Ishikawa (cell line): ENCODE measurements at regions not wholly inside any gene's neighbourhood (a gene's known extent, or its start where the extent isn't known, plus 50 kb on each side); places are given as distances from the start of the nearest gene placed in this dataset.

Experiments
- CEBPB ChIP-seq: IDR thresholded peaks from 2 replicates; pipeline ENCODE4 v1.6.1; 2012
- CREB1 ChIP-seq: IDR thresholded peaks from 2 replicates; pipeline ENCODE4 v1.6.1; 2012; ENCODE audit warnings: low read depth
- EGR1 ChIP-seq: IDR thresholded peaks from 2 replicates; pipeline ENCODE4 v1.6.1; 2012
- EP300 ChIP-seq: IDR thresholded peaks from 2 replicates; pipeline ENCODE4 v1.6.1; 2012; ENCODE audit warnings: borderline replicate concordance
- FOXM1 ChIP-seq: IDR thresholded peaks from 2 replicates; pipeline ENCODE4 v1.6.1; 2012; ENCODE audit warnings: low read depth, borderline replicate concordance
- NFIC ChIP-seq: IDR thresholded peaks from 2 replicates; pipeline ENCODE4 v1.6.1; 2012
- RAD21 ChIP-seq: IDR thresholded peaks from 2 replicates; pipeline ENCODE4 v1.6.1; 2012; ENCODE audit warnings: low read depth
- TAF1 ChIP-seq: IDR thresholded peaks from 2 replicates; pipeline ENCODE4 v1.6.1; 2012; ENCODE audit warnings: low read depth, mild to moderate bottlenecking
- TCF12 ChIP-seq: IDR thresholded peaks from 2 replicates; pipeline ENCODE4 v1.6.1; 2012; ENCODE audit warnings: low read depth
- TEAD4 ChIP-seq: IDR thresholded peaks from 2 replicates; pipeline ENCODE4 v1.6.1; 2012
- USF1 ChIP-seq: IDR thresholded peaks from 2 replicates; pipeline ENCODE4 v1.6.1; 2012
- YY1 ChIP-seq: IDR thresholded peaks from 2 replicates; pipeline ENCODE4 v1.6.1; 2012; ENCODE audit warnings: low read depth
- ZBTB7A ChIP-seq: IDR thresholded peaks from 2 replicates; pipeline ENCODE4 v1.6.1; 2012; ENCODE audit warnings: low read depth
- TF ChIP-seq, protein P1 (sequence below): IDR thresholded peaks from 2 replicates; pipeline ENCODE4 v1.6.1; 2012
- TF ChIP-seq, protein P2 (sequence below): IDR thresholded peaks from 2 replicates; pipeline ENCODE4 v1.6.1; 2012; ENCODE audit warnings: low read depth, mild to moderate bottlenecking

- TF ChIP-seq EP300 (no peak), EGR1 (no peak), YY1 (no peak), TAF1 (no peak), RAD21 (no peak), NFIC (no peak), TEAD4 (no peak), FOXM1 (no peak), ZBTB7A (no peak), TCF12 (no peak), CEBPB (no peak), CREB1 (no peak), USF1 (no peak)
- TF ChIP-seq, protein P1, sequence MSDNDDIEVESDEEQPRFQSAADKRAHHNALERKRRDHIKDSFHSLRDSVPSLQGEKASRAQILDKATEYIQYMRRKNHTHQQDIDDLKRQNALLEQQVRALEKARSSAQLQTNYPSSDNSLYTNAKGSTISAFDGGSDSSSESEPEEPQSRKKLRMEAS, result no peak
- TF ChIP-seq, protein P2, sequence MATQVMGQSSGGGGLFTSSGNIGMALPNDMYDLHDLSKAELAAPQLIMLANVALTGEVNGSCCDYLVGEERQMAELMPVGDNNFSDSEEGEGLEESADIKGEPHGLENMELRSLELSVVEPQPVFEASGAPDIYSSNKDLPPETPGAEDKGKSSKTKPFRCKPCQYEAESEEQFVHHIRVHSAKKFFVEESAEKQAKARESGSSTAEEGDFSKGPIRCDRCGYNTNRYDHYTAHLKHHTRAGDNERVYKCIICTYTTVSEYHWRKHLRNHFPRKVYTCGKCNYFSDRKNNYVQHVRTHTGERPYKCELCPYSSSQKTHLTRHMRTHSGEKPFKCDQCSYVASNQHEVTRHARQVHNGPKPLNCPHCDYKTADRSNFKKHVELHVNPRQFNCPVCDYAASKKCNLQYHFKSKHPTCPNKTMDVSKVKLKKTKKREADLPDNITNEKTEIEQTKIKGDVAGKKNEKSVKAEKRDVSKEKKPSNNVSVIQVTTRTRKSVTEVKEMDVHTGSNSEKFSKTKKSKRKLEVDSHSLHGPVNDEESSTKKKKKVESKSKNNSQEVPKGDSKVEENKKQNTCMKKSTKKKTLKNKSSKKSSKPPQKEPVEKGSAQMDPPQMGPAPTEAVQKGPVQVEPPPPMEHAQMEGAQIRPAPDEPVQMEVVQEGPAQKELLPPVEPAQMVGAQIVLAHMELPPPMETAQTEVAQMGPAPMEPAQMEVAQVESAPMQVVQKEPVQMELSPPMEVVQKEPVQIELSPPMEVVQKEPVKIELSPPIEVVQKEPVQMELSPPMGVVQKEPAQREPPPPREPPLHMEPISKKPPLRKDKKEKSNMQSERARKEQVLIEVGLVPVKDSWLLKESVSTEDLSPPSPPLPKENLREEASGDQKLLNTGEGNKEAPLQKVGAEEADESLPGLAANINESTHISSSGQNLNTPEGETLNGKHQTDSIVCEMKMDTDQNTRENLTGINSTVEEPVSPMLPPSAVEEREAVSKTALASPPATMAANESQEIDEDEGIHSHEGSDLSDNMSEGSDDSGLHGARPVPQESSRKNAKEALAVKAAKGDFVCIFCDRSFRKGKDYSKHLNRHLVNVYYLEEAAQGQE, result no peak
Measured at GRCh38 chr1:185674201-185674600, 60.0 kb upstream of the HMCN1 start.

GRCh38 chr1:185672719-185673360 is 61.4 kb upstream of the HMCN1 start:
- TF ChIP-seq CEBPB (no peak), TAF1 (no peak), NFIC (no peak), TCF12 (no peak), CREB1 (no peak), TEAD4 (no peak), RAD21 (no peak), USF1 (no peak), FOXM1 (no peak), ZBTB7A (no peak)

DNA sequence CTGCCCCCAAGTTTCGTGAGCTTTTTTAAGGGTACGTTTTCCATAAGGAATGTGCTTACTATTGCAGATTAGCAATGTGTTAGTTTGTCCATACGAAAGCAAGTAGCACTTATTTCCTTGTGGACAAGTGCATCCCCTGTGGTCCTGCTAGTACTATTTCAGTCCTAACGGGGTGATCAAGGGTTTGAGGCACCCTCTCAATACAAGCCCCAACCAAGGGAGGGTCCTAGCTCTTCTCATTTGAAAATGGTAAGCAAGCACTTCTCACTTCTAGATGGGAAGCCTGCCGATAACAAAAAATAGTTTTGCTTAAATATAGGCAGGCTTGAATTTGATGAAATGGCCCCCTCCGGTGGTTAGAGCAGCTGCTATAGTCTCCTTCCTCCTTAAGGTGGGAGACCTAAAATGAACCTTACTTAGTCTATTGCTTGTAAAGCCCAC is 64.0 kb upstream of the HMCN1 start:
- TF ChIP-seq EGR1 (no peak), RAD21 (peak; percentile 67)

DNA sequence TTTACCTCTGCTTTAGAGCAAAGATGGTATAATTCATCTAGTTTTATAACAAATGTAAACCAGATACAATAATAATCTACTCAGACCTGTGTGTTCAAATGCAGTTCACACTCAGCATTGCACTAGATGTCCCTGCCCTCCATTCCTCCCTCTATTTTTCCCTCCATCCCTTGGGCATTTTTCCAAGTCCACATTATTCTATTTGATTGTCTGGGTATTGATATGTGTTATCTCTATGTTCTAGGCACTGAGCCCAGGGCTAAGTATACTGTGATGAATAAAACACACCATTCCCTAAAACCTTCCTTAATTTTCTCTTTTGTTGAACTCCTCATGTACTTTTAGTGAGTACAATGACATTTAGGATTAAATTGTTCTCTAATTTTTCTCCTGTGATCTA is 66.2 kb upstream of the HMCN1 start:
- TF ChIP-seq TCF12, result no peak
- TF ChIP-seq CEBPB, result no peak
- TF ChIP-seq CREB1, result no peak
- TF ChIP-seq USF1, result no peak
- TF ChIP-seq EP300, result no peak
- no peak for TF ChIP-seq TEAD4
- TF ChIP-seq, protein P1, result no peak
- TF ChIP-seq TAF1, result no peak
- TF ChIP-seq, protein P2, result no peak
- TF ChIP-seq NFIC, result no peak
- no peak for TF ChIP-seq EGR1
- TF ChIP-seq RAD21, result no peak
- no peak for TF ChIP-seq ZBTB7A
- TF ChIP-seq YY1, result no peak
- TF ChIP-seq FOXM1, result no peak

DNA sequence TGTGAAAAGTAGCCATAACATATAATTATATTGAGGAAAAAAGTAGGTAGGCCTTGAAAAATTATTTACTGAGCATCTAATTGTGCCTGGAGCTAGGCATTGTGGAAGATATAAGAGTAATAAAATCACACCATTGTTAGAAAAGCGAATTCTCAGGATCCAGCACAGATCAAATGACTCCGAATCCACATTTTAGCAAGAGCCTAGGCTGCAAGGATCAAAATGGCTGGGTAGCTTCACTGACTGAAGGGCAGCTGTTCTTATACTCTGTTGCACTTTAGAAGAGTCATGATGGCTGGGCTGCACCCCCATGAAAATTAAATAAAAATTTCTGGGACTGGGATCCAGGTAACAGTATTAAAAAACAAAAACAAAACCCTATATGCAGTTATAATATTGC is 67.6 kb upstream of the HMCN1 start:
- TF ChIP-seq TCF12, result no peak
- TF ChIP-seq FOXM1, result no peak
- no peak for TF ChIP-seq EGR1
- TF ChIP-seq RAD21, result no peak
- no peak for TF ChIP-seq CEBPB
- no peak for TF ChIP-seq TAF1
- TF ChIP-seq, protein P1, result no peak
- TF ChIP-seq, protein P2, result no peak
- no peak for TF ChIP-seq USF1
- no peak for TF ChIP-seq ZBTB7A
